Upper lobe of left lung (tissue), 6 donors: ENCODE measurements at regions not wholly inside any gene's neighbourhood (a gene's known extent, or its start where the extent isn't known, plus 50 kb on each side); places are given as distances from the start of the nearest gene placed in this dataset.

Experiments used
- ATAC-seq, 2 donors: fragments of 200-7000 bp; cut with Tn5 transposase; one replicate each; pipeline ENCODE4 v1.9.1; 2022; ENCODE audit warnings: mild to moderate bottlenecking in 2 of 2, moderate library complexity in 2 of 2; ENCODE audit not compliant: low FRiP score in 2 of 2
- DNase-seq, 2 donors: peaks; one replicate each; pipeline ENCODE4 v3.0.0-alpha.2; 2019 to 2020
- H3K27ac ChIP-seq, 4 donors: fragments of 200-600 bp; sonication (generic); one replicate each; pipeline ENCODE4 v1.5.1; 2016 to 2019
- H3K27me3 ChIP-seq, 4 donors: fragments of 200-600 bp; sonication (generic); one replicate each; pipeline ENCODE4 v1.5.1; 2017 to 2019
- H3K36me3 ChIP-seq, 4 donors: fragments of 200-600 bp; sonication (generic); one replicate each; pipeline ENCODE4 v1.5.1; 2016 to 2019
- H3K4me1 ChIP-seq, 4 donors: fragments of 200-600 bp; sonication (generic); one replicate each; pipeline ENCODE4 v1.5.1; 2018 to 2019
- H3K4me3 ChIP-seq, 4 donors: fragments of 200-600 bp; sonication (generic); one replicate each; pipeline ENCODE4 v1.5.1; 2017 to 2019; ENCODE audit warnings: mild to moderate bottlenecking in 2 of 4, moderate library complexity in 1 of 4
- H3K9me3 ChIP-seq, 4 donors: fragments of 200-600 bp; sonication (generic); one replicate each; pipeline ENCODE4 v1.5.1; 2018 to 2019
- CTCF ChIP-seq, 6 experiments: fragments of 450-650 bp in 4 of 6; fragments of 200-600 bp in 2 of 6; sonication (generic) in 2 of 6; IDR thresholded peaks; one replicate each; pipeline ENCODE4 v1.5.1; 2016 to 2019; ENCODE audit warnings: antibody characterized with exemption in 6 of 6
- EP300 ChIP-seq, 4 donors: sonication (generic); formaldehyde crosslinking; IDR thresholded peaks; one replicate each; pipeline ENCODE4 v1.5.1; 2017; ENCODE audit warnings: antibody characterized with exemption in 4 of 4, control low read depth in 2 of 4
- POLR2A ChIP-seq, 4 donors: fragments of 450-650 bp; IDR thresholded peaks; one replicate each; pipeline ENCODE4 v1.5.1; 2016 to 2017; ENCODE audit warnings: antibody characterized with exemption in 4 of 4, mild to moderate bottlenecking in 2 of 4
- POLR2AphosphoS5 ChIP-seq, 2 donors: sonication (generic); formaldehyde crosslinking; IDR thresholded peaks; one replicate each; pipeline ENCODE4 v1.5.1; 2017; ENCODE audit warnings: antibody characterized with exemption in 2 of 2
- WGBS, 2 donors: methylation state at CpG; one replicate each; pipeline ENCODE4 v1.1.5; 2017 to 2018; 5-methylcytosine and 5-hydroxymethylcytosine counted together
- donor health status: DM: no; HTN: no; CAD: no; lungs with moderate emphysema.
- donor health status: DM: no; HTN: yes; CAD: no; lungs with severe emphysema.

GRCh38 chr14:98156411-98156810 is 1115.6 kb downstream of the BCL11B start:
- ATAC-seq (no peak), DNase-seq (no peak)
- no peaks in the 10 kb centered on the region for H3K9me3 ChIP-seq
- no peak overlapping the region for H3K27ac ChIP-seq
- H3K4me1 ChIP-seq: no peaks in the 10 kb centered on the region
- 43 to 48% methylated on average over 8 of the region's 8 CpGs for WGBS, 2 donors
- no peak overlapping the region for H3K4me3 ChIP-seq
- TF ChIP-seq EP300 (IDR thresholded peaks at IDR 0.05): no peak
- TF ChIP-seq CTCF (IDR thresholded peaks at IDR 0.05): no peak
- no peak for TF ChIP-seq POLR2A (IDR thresholded peaks at IDR 0.05)
- TF ChIP-seq POLR2AphosphoS5 (IDR thresholded peaks at IDR 0.05): no peak
- no peaks in the 10 kb centered on the region for H3K36me3 ChIP-seq
- H3K27me3 ChIP-seq: no peaks in the 10 kb centered on the region

- Histone ChIP-seq H3K27me3 (no peaks in the 10 kb centered on the region), H3K4me3 (no peak overlapping the region), H3K4me1 (no peaks in the 10 kb centered on the region), H3K9me3 (no peaks in the 10 kb centered on the region), H3K36me3 (no peaks in the 10 kb centered on the region), H3K27ac (no peak overlapping the region)
- 68 to 75% methylated on average over 9 of the region's 9 CpGs for WGBS, 2 donors
- DNase-seq (no peak), ATAC-seq (no peak)
- TF ChIP-seq CTCF (IDR thresholded peaks at IDR 0.05): no peak
- no peak for TF ChIP-seq POLR2A (IDR thresholded peaks at IDR 0.05)
- TF ChIP-seq POLR2AphosphoS5 (IDR thresholded peaks at IDR 0.05): no peak
- no peak for TF ChIP-seq EP300 (IDR thresholded peaks at IDR 0.05)
Measured at GRCh38 chr14:98160901-98161300, 1111.1 kb downstream of the BCL11B start.

GRCh38 chr14:98161356-98161755 is 1110.6 kb downstream of the BCL11B start:
- 57 to 62% methylated on average over 4 of the region's 4 CpGs for WGBS, 2 donors
- DNase-seq (no peak), ATAC-seq (no peak)
- TF ChIP-seq EP300 (IDR thresholded peaks at IDR 0.05) (no peak), CTCF (IDR thresholded peaks at IDR 0.05) (no peak), POLR2AphosphoS5 (IDR thresholded peaks at IDR 0.05) (no peak), POLR2A (IDR thresholded peaks at IDR 0.05) (no peak)
- no peak overlapping the region for H3K27ac ChIP-seq
- H3K9me3 ChIP-seq: no peaks in the 10 kb centered on the region
- no peaks in the 10 kb centered on the region for H3K27me3 ChIP-seq
- no peak overlapping the region for H3K4me3 ChIP-seq
- no peaks in the 10 kb centered on the region for H3K4me1 ChIP-seq
- H3K36me3 ChIP-seq: no peaks in the 10 kb centered on the region

- WGBS, 2 donors: 63 to 77% methylated on average over 26 of the region's 26 CpGs
- H3K27me3 ChIP-seq: no peaks in the 10 kb centered on the region
- DNase-seq: no peak
Measured at GRCh38 chr14:98162856-98163805, 1108.9 kb downstream of the BCL11B start.

More at GRCh38 chr14:98162856-98163805, 1108.9 kb downstream of the BCL11B start:
- no peak for ATAC-seq
- TF ChIP-seq CTCF (IDR thresholded peaks at IDR 0.05): no peak
- TF ChIP-seq POLR2A (IDR thresholded peaks at IDR 0.05): no peak
- no peak for TF ChIP-seq EP300 (IDR thresholded peaks at IDR 0.05)
- TF ChIP-seq POLR2AphosphoS5 (IDR thresholded peaks at IDR 0.05): no peak
- Histone ChIP-seq H3K4me1 (no peaks in the 10 kb centered on the region), H3K27ac (no peak overlapping the region), H3K36me3 (no peaks in the 10 kb centered on the region), H3K9me3 (no peaks in the 10 kb centered on the region), H3K4me3 (no peak overlapping the region)
